CD4-positive, alpha-beta memory T cell (primary cell): ENCODE measurements at regions not wholly inside any gene's neighbourhood (a gene's known extent, or its start where the extent isn't known, plus 50 kb on each side); places are given as distances from the start of the nearest gene placed in this dataset.

Source experiments
- CTCF ChIA-PET: fragments of 350-600 bp; sonication (Branson Sonifier 250); formaldehyde crosslinking; loops from one replicate; lab custom pipeline; 2021; ENCODE audit warnings: inconsistent platforms; ENCODE audit not compliant: partially characterized antibody; lab: Charles Lee
- POLR2A ChIA-PET: fragments of 350-600 bp; sonication (Branson Sonifier 250); formaldehyde crosslinking; loops from one replicate; lab custom pipeline; 2021; ENCODE audit not compliant: partially characterized antibody; lab: Charles Lee
- DNase-seq, 5 donors: peaks; one replicate each; pipeline versions ENCODE4 v3.0.0 to v3.0.0-alpha.2; 2020 to 2022; ENCODE audit warnings: mixed read lengths in 1 of 5
- H3K27ac ChIP-seq: one replicate; pipeline ENCODE4 v1.7.0; 2013; ENCODE audit warnings: low read depth, low read length
- H3K27me3 ChIP-seq: 2 replicates; pipeline ENCODE4 v1.7.0; 2013; ENCODE audit warnings: mild to moderate bottlenecking, low read length, moderate library complexity; ENCODE audit not compliant: insufficient read depth
- H3K36me3 ChIP-seq: 2 replicates; pipeline ENCODE4 v1.7.0; 2013; ENCODE audit warnings: mild to moderate bottlenecking, low read length, moderate library complexity; ENCODE audit not compliant: insufficient read depth
- H3K4me1 ChIP-seq: 2 replicates; pipeline ENCODE4 v1.7.0; 2013; ENCODE audit warnings: mild to moderate bottlenecking, low read length, moderate library complexity; ENCODE audit not compliant: insufficient read depth
- H3K4me3 ChIP-seq, 2 donors: one replicate each; pipeline ENCODE4 v1.7.0; 2013; ENCODE audit warnings: low read length in 2 of 2, mild to moderate bottlenecking in 1 of 2
- H3K9me3 ChIP-seq, 2 donors: one replicate each; pipeline ENCODE4 v1.7.0; 2013; ENCODE audit warnings: low read length in 2 of 2, control low read depth in 1 of 2; ENCODE audit not compliant: control insufficient read depth in 1 of 2
- H3K27ac Mint-ChIP-seq, 7 donors: one replicate each; pipeline ENCODE4 v1.8.0; 2020 to 2021; ENCODE audit warnings: mixed read lengths in 7 of 7, mild to moderate bottlenecking in 6 of 7, inconsistent platforms in 3 of 7, moderate library complexity in 3 of 7
- H3K27me3 Mint-ChIP-seq, 2 donors: one replicate each; pipeline ENCODE4 v1.8.0; 2020 to 2021; ENCODE audit warnings: mixed read lengths in 2 of 2
- H3K36me3 Mint-ChIP-seq, 2 donors: one replicate each; pipeline ENCODE4 v1.8.0; 2020 to 2021; ENCODE audit warnings: mixed read lengths in 2 of 2, inconsistent platforms in 1 of 2, mild to moderate bottlenecking in 1 of 2
- H3K4me1 Mint-ChIP-seq, 4 donors: one replicate each; pipeline ENCODE4 v1.8.0; 2020 to 2021; ENCODE audit warnings: mixed read lengths in 4 of 4, mild to moderate bottlenecking in 1 of 4
- H3K4me3 Mint-ChIP-seq, 8 donors: one replicate each; pipeline ENCODE4 v1.8.0; 2020 to 2021; ENCODE audit warnings: mixed read lengths in 8 of 8, mild to moderate bottlenecking in 7 of 8, moderate library complexity in 6 of 8, inconsistent platforms in 3 of 8
- H3K9me3 Mint-ChIP-seq, 8 donors: one replicate each; pipeline ENCODE4 v1.8.0; 2020 to 2021; ENCODE audit warnings: mixed read lengths in 8 of 8, mild to moderate bottlenecking in 5 of 8, inconsistent platforms in 3 of 8, moderate library complexity in 1 of 8
- intact Hi-C: fragments of 100-400 bp; cut with micrococcal nuclease; formaldehyde crosslinking; loops from one replicate; pipeline ENCODE4 v1.15.1; 2023

GRCh38 chr13:97844151-97844550 lies 109.3 kb upstream of the IPO5 start:
- Mint-ChIP-seq H3K27ac (no peak overlapping the region), H3K9me3 (peaks cover 0 to 1% (median 0%) of the 10 kb centered on the region in 8 donors), H3K4me1 (no peaks in the 10 kb centered on the region), H3K27me3 (peaks cover 20 to 22% of the 10 kb centered on the region in 2 donors), H3K4me3 (no peak overlapping the region), H3K36me3 (no peaks in the 10 kb centered on the region)
- intact Hi-C loops, result no loop called here
- H3K36me3 ChIP-seq, result no peaks in the 10 kb centered on the region
- H3K9me3 ChIP-seq, result no peaks in the 10 kb centered on the region
- H3K4me1 ChIP-seq, result no peaks in the 10 kb centered on the region
- H3K27ac ChIP-seq, result no peak overlapping the region
- no peaks in the 10 kb centered on the region for H3K27me3 ChIP-seq
- DNase-seq, result no peak
- ChIA-PET CTCF (interaction anchor here (0.7 kb wide), 1 partner anchor 884 kb away, joined by 3 read pairs; no protein-coding TSS in a partner anchor), POLR2A (no interaction called here)
- H3K4me3 ChIP-seq, result no peak overlapping the region

GRCh38 chr13:97848886-97849285 lies 104.6 kb upstream of the IPO5 start:
- Mint-ChIP-seq H3K27me3 (peaks cover 23 to 28% of the 10 kb centered on the region in 2 donors), H3K9me3 (peaks cover 0 to 4% (median 0%) of the 10 kb centered on the region in 8 donors), H3K36me3 (no peaks in the 10 kb centered on the region), H3K27ac (no peak overlapping the region), H3K4me1 (no peaks in the 10 kb centered on the region), H3K4me3 (no peak overlapping the region)
- CTCF ChIA-PET, result no interaction called here
- no peaks in the 10 kb centered on the region for H3K4me1 ChIP-seq
- H3K4me3 ChIP-seq, result no peak overlapping the region
- no peak for DNase-seq
- POLR2A ChIA-PET, result no interaction called here
- H3K27ac ChIP-seq, result no peak overlapping the region
- intact Hi-C loops, result no loop called here
- no peaks in the 10 kb centered on the region for H3K27me3 ChIP-seq
- no peaks in the 10 kb centered on the region for H3K9me3 ChIP-seq
- no peaks in the 10 kb centered on the region for H3K36me3 ChIP-seq

- Histone ChIP-seq H3K4me3 (no peak overlapping the region), H3K27ac (no peak overlapping the region), H3K27me3 (no peaks in the 10 kb centered on the region), H3K36me3 (no peaks in the 10 kb centered on the region), H3K4me1 (no peaks in the 10 kb centered on the region), H3K9me3 (no peaks in the 10 kb centered on the region)
- CTCF ChIA-PET, result no interaction called here
- H3K4me1 Mint-ChIP-seq, result no peaks in the 10 kb centered on the region
- H3K9me3 Mint-ChIP-seq, result peaks cover 0 to 4% (median 0%) of the 10 kb centered on the region in 8 donors
- H3K36me3 Mint-ChIP-seq, result no peaks in the 10 kb centered on the region
- DNase-seq, result no peak
- no peak overlapping the region for H3K4me3 Mint-ChIP-seq
- POLR2A ChIA-PET, result no interaction called here
- H3K27ac Mint-ChIP-seq, result peak overlapping the region in 1 of 7 donors; percentile 56
- intact Hi-C loops, result no loop called here
- peaks cover 19 to 24% of the 10 kb centered on the region in 2 donors for H3K27me3 Mint-ChIP-seq
Observed at GRCh38 chr13:97849305-97849704, 104.2 kb upstream of the IPO5 start.

GRCh38 chr13:97851269-97851668 lies 102.2 kb upstream of the IPO5 start:
- H3K9me3 ChIP-seq, result no peaks in the 10 kb centered on the region
- H3K36me3 Mint-ChIP-seq, result no peaks in the 10 kb centered on the region
- H3K36me3 ChIP-seq, result no peaks in the 10 kb centered on the region
- H3K27me3 Mint-ChIP-seq, result peaks cover 16 to 20% of the 10 kb centered on the region in 2 donors
- H3K27me3 ChIP-seq, result no peaks in the 10 kb centered on the region
- ChIA-PET POLR2A (no interaction called here), CTCF (no interaction called here)
- H3K27ac Mint-ChIP-seq, result no peak overlapping the region
- H3K4me1 ChIP-seq, result no peaks in the 10 kb centered on the region
- peaks cover 0 to 1% (median 0%) of the 10 kb centered on the region in 4 donors for H3K4me1 Mint-ChIP-seq
- no peak overlapping the region for H3K4me3 Mint-ChIP-seq
- no peak overlapping the region for H3K4me3 ChIP-seq
- no peak for DNase-seq
- peaks cover 0 to 4% (median 0%) of the 10 kb centered on the region in 8 donors for H3K9me3 Mint-ChIP-seq
- no peak overlapping the region for H3K27ac ChIP-seq
- intact Hi-C loops, result no loop called here

GRCh38 chr13:97852181-97852874 lies 101.1 kb upstream of the IPO5 start:
- intact Hi-C loops, result no loop called here

GRCh38 chr13:97853550-97853949 lies 99.9 kb upstream of the IPO5 start:
- ChIA-PET CTCF (no interaction called here), POLR2A (no interaction called here)
- Histone ChIP-seq H3K4me1 (no peaks in the 10 kb centered on the region), H3K36me3 (no peaks in the 10 kb centered on the region), H3K9me3 (no peaks in the 10 kb centered on the region), H3K27me3 (no peaks in the 10 kb centered on the region), H3K4me3 (no peak overlapping the region), H3K27ac (no peak overlapping the region)
- no peak overlapping the region for H3K4me3 Mint-ChIP-seq
- H3K9me3 Mint-ChIP-seq, result peaks cover 0 to 4% (median 0%) of the 10 kb centered on the region in 8 donors
- intact Hi-C loops, result no loop called here
- H3K36me3 Mint-ChIP-seq, result no peaks in the 10 kb centered on the region
- H3K4me1 Mint-ChIP-seq, result peaks cover 0 to 1% (median 0%) of the 10 kb centered on the region in 4 donors
- H3K27me3 Mint-ChIP-seq, result peaks cover 15 to 16% of the 10 kb centered on the region in 2 donors
- no peak for DNase-seq
- no peak overlapping the region for H3K27ac Mint-ChIP-seq

More at GRCh38 chr13:97852181-97852874, 101.1 kb upstream of the IPO5 start:
- H3K27ac ChIP-seq, result no peak overlapping the region
- H3K27me3 Mint-ChIP-seq, result peaks cover 12 to 17% of the 10 kb centered on the region in 2 donors
- CTCF ChIA-PET, result no interaction called here
- H3K4me3 ChIP-seq, result no peak overlapping the region
- H3K36me3 ChIP-seq, result no peaks in the 10 kb centered on the region
- POLR2A ChIA-PET, result no interaction called here
- peaks cover 0 to 4% (median 0%) of the 10 kb centered on the region in 8 donors for H3K9me3 Mint-ChIP-seq
- DNase-seq, result no peak
- no peaks in the 10 kb centered on the region for H3K9me3 ChIP-seq
- H3K27ac Mint-ChIP-seq, result no peak overlapping the region
- H3K4me1 Mint-ChIP-seq, result peaks cover 0 to 1% (median 0%) of the 10 kb centered on the region in 4 donors
- H3K27me3 ChIP-seq, result no peaks in the 10 kb centered on the region
- H3K4me1 ChIP-seq, result no peaks in the 10 kb centered on the region
- H3K36me3 Mint-ChIP-seq, result no peaks in the 10 kb centered on the region
- H3K4me3 Mint-ChIP-seq, result no peak overlapping the region

- Mint-ChIP-seq H3K27ac (no peak overlapping the region), H3K36me3 (no peaks in the 10 kb centered on the region), H3K9me3 (peaks cover 0 to 4% (median 0%) of the 10 kb centered on the region in 8 donors), H3K4me1 (peaks cover 0 to 1% (median 0%) of the 10 kb centered on the region in 4 donors), H3K27me3 (peaks cover 3 to 7% of the 10 kb centered on the region in 2 donors), H3K4me3 (no peak overlapping the region)
- Histone ChIP-seq H3K9me3 (no peaks in the 10 kb centered on the region), H3K4me3 (no peak overlapping the region), H3K27me3 (no peaks in the 10 kb centered on the region), H3K4me1 (no peaks in the 10 kb centered on the region), H3K27ac (no peak overlapping the region), H3K36me3 (no peaks in the 10 kb centered on the region)
- ChIA-PET CTCF (interaction anchor here (1.0 to 2.4 kb wide), 7 partner anchors 11 to 818 kb away, joined by 4 to 10 read pairs (median 6); no protein-coding TSS in a partner anchor), POLR2A (no interaction called here)
- intact Hi-C loops, result no loop called here
- peak in 3 of 5 donors; percentile 3 to 9 (median 5) for DNase-seq
Observed at GRCh38 chr13:97855570-97856303, 97.7 kb upstream of the IPO5 start.
